Mesothelial cell of epicardium (in vitro differentiated cells): ENCODE measurements at regions not wholly inside any gene's neighbourhood (a gene's known extent, or its start where the extent isn't known, plus 50 kb on each side); places are given as distances from the start of the nearest gene placed in this dataset.

Source experiments
- DNase-seq, 2 experiments: peaks; one replicate each; pipeline ENCODE4 v3.0.0; 2021; ENCODE audit warnings: low spot score in 2 of 2; ENCODE audit not compliant: unreplicated experiment in 2 of 2
- H3K27ac Mint-ChIP-seq: 2 replicates; pipeline ENCODE4 v1.8.0; 2021; ENCODE audit warnings: mixed read lengths
- H3K27me3 Mint-ChIP-seq: 2 replicates; pipeline ENCODE4 v1.8.0; 2021; ENCODE audit warnings: low read depth, mixed read lengths
- H3K36me3 Mint-ChIP-seq: 2 replicates; pipeline ENCODE4 v1.8.0; 2021; ENCODE audit warnings: mixed read lengths
- H3K4me1 Mint-ChIP-seq: 2 replicates; pipeline ENCODE4 v1.8.0; 2021; ENCODE audit warnings: mixed read lengths
- H3K4me3 Mint-ChIP-seq: 2 replicates; pipeline ENCODE4 v1.8.0; 2021; ENCODE audit warnings: mild to moderate bottlenecking, moderate library complexity, mixed read lengths
- H3K9me3 Mint-ChIP-seq: 2 replicates; pipeline ENCODE4 v1.8.0; 2021; ENCODE audit warnings: mixed read lengths
- CTCF ChIP-seq: fragments of 200-600 bp; sonication (generic); IDR thresholded peaks from one replicate; pipeline ENCODE4 v1.5.0; 2021; ENCODE audit warnings: antibody characterized with exemption; ENCODE audit not compliant: unreplicated experiment

GRCh38 chr12:19909418-19909817 is 458.9 kb upstream of the PDE3A start:
- no peak overlapping the region for H3K27ac Mint-ChIP-seq
- H3K4me3 Mint-ChIP-seq = no peak overlapping the region
- H3K27me3 Mint-ChIP-seq = no peaks in the 10 kb centered on the region
- H3K4me1 Mint-ChIP-seq = peaks cover 10% of the 10 kb centered on the region
- H3K9me3 Mint-ChIP-seq = peaks cover 8% of the 10 kb centered on the region
- no peak for DNase-seq
- no peaks in the 10 kb centered on the region for H3K36me3 Mint-ChIP-seq
- no peak for TF ChIP-seq CTCF

DNA sequence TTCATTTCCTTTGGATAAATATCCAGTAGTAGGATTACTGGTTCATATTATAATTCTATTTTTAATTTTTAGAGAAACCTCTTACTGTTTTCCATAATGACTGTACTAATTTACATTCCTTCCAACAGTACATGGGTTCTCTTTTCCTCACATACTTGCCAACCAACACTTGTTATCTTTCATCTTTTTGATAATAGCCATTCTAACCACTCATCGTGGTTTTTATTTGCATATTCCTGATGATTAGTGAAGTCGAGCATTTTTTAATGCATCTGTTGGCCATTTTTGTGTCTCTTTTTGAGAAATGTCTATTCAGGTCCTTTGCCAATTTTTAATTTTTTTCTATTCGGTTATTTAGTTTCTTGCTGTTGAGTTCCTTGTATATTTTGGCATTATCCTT is 457.7 kb upstream of the PDE3A start:
- no peak for DNase-seq
- H3K27me3 Mint-ChIP-seq = no peaks in the 10 kb centered on the region
- H3K4me3 Mint-ChIP-seq = no peak overlapping the region

DNA sequence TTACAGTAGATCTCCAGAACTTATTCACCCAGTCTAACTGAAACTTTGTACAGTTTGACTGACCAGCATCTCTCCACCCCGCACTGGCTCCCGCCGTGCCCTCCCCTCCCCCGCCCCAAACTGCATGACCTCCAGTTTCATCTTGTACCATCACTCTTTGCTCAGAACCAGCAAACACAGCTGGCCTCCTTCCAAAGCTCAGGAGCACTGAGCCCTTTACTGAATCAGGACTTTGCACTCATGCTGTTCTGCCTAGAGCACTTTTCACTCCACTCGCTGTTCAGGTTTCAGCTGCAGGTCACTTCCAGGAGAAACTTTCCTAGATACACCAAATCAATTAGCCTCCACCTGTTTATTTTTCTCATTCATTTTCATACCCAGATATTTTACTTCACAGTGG is 455.3 kb upstream of the PDE3A start:
- Mint-ChIP-seq H3K27me3 (no peaks in the 10 kb centered on the region), H3K4me1 (peaks cover 28% of the 10 kb centered on the region), H3K9me3 (peaks cover 8% of the 10 kb centered on the region), H3K4me3 (no peak overlapping the region), H3K36me3 (no peaks in the 10 kb centered on the region), H3K27ac (no peak overlapping the region)
- TF ChIP-seq CTCF = no peak
- no peak for DNase-seq

More for the DNA sequence above, 457.7 kb upstream of the PDE3A start:
- Mint-ChIP-seq H3K4me1 (peaks cover 14% of the 10 kb centered on the region), H3K9me3 (peaks cover 8% of the 10 kb centered on the region), H3K27ac (no peak overlapping the region), H3K36me3 (no peaks in the 10 kb centered on the region)
- TF ChIP-seq CTCF = no peak

GRCh38 chr12:19915392-19916195 is 452.7 kb upstream of the PDE3A start:
- Mint-ChIP-seq H3K27me3 (no peaks in the 10 kb centered on the region), H3K4me1 (peaks cover 28% of the 10 kb centered on the region), H3K4me3 (no peak overlapping the region), H3K9me3 (peaks cover 15% of the 10 kb centered on the region), H3K27ac (peak overlapping the region; percentile 44), H3K36me3 (no peaks in the 10 kb centered on the region)
- TF ChIP-seq CTCF = peak; percentile 43
- DNase-seq = no peak

GRCh38 chr12:19916196-19916753 is 452.1 kb upstream of the PDE3A start:
- Mint-ChIP-seq H3K4me1 (peaks cover 28% of the 10 kb centered on the region), H3K27me3 (no peaks in the 10 kb centered on the region), H3K9me3 (peaks cover 11% of the 10 kb centered on the region), H3K27ac (peak overlapping the region; percentile 24), H3K36me3 (no peaks in the 10 kb centered on the region), H3K4me3 (no peak overlapping the region)
- no peak for TF ChIP-seq CTCF
- no peak for DNase-seq
